Mesenchymal stem cell (in vitro differentiated cells and primary cell): ENCODE measurements at regions not wholly inside any gene's neighbourhood (a gene's known extent, or its start where the extent isn't known, plus 50 kb on each side); places are given as distances from the start of the nearest gene placed in this dataset.

Source experiments
- DNase-seq: peaks from one replicate; pipeline ENCODE4 v3.0.0-alpha.2; 2013
- H2AFZ ChIP-seq: one replicate; pipeline ENCODE4 v1.6.1; 2013; ENCODE audit warnings: low read depth, mild to moderate bottlenecking, control low read depth, inconsistent platforms, low read length, moderate library complexity
- H2AK5ac ChIP-seq: 2 replicates; pipeline ENCODE4 v1.6.1; 2013; ENCODE audit warnings: low read length, moderate library complexity, mild to moderate bottlenecking, inconsistent platforms; ENCODE audit not compliant: severe bottlenecking
- H2BK120ac ChIP-seq: one replicate; pipeline ENCODE4 v1.6.1; 2013; ENCODE audit warnings: low read depth, mild to moderate bottlenecking, inconsistent platforms, low read length, moderate library complexity
- H2BK12ac ChIP-seq, 2 experiments: one replicate each; pipeline ENCODE4 v1.6.1; 2013; ENCODE audit warnings: inconsistent platforms in 2 of 2, low read length in 2 of 2, mild to moderate bottlenecking in 2 of 2, moderate library complexity in 2 of 2, control low read depth in 1 of 2
- H2BK15ac ChIP-seq: one replicate; pipeline ENCODE4 v1.6.1; 2013; ENCODE audit warnings: mild to moderate bottlenecking, low read depth, inconsistent platforms; ENCODE audit not compliant: poor library complexity, severe bottlenecking
- H2BK5ac ChIP-seq: 2 replicates; pipeline ENCODE4 v1.6.1; 2013; ENCODE audit warnings: low read depth, mild to moderate bottlenecking, low read length, control low read depth, inconsistent platforms; ENCODE audit not compliant: poor library complexity, severe bottlenecking
- H3K14ac ChIP-seq, 2 experiments: one replicate each; pipeline ENCODE4 v1.6.1; 2013; ENCODE audit warnings: inconsistent platforms in 2 of 2, low read length in 2 of 2, control low read depth in 1 of 2, mild to moderate bottlenecking in 1 of 2, moderate library complexity in 1 of 2
- H3K18ac ChIP-seq, 2 experiments: one replicate each; pipeline ENCODE4 v1.6.1; 2013; ENCODE audit warnings: inconsistent platforms in 2 of 2, low read length in 2 of 2, control low read depth in 1 of 2, low read depth in 1 of 2, mild to moderate bottlenecking in 1 of 2
- H3K23ac ChIP-seq, 2 experiments: one replicate each; pipeline ENCODE4 v1.6.1; 2013; ENCODE audit warnings: inconsistent platforms in 2 of 2, low read length in 2 of 2, mild to moderate bottlenecking in 2 of 2, moderate library complexity in 2 of 2, control low read depth in 1 of 2
- H3K27ac ChIP-seq: 2 replicates; pipeline ENCODE4 v1.5.1; 2013; ENCODE audit warnings: mild to moderate bottlenecking, moderate library complexity, low read length, control low read depth, inconsistent platforms; ENCODE audit not compliant: poor library complexity, severe bottlenecking
- H3K27me3 ChIP-seq, 2 experiments: 2 replicates each; pipeline versions ENCODE4 v1.6.1 to v1.7.0; 2013; ENCODE audit warnings: low read length in 2 of 2, mild to moderate bottlenecking in 2 of 2, moderate library complexity in 2 of 2, control low read depth in 1 of 2, inconsistent platforms in 1 of 2; ENCODE audit not compliant: control insufficient read depth in 1 of 2, insufficient read depth in 1 of 2
- H3K36me3 ChIP-seq, 2 experiments: 2 replicates each; pipeline versions ENCODE4 v1.6.1 to v1.7.0; 2013; ENCODE audit warnings: low read length in 2 of 2, control low read depth in 1 of 2, inconsistent platforms in 1 of 2, low read depth in 1 of 2, mild to moderate bottlenecking in 1 of 2; ENCODE audit not compliant: insufficient read depth in 2 of 2, control insufficient read depth in 1 of 2
- H3K4ac ChIP-seq, 2 experiments: one replicate each; pipeline ENCODE4 v1.6.1; 2013; ENCODE audit warnings: inconsistent platforms in 2 of 2, low read length in 2 of 2, mild to moderate bottlenecking in 2 of 2, moderate library complexity in 2 of 2, control low read depth in 1 of 2, low read depth in 1 of 2
- H3K4me1 ChIP-seq: 2 replicates; pipeline ENCODE4 v1.6.1; 2013; ENCODE audit warnings: low read depth, low read length, control low read depth; ENCODE audit not compliant: control insufficient read depth, insufficient read depth
- H3K4me2 ChIP-seq: 2 replicates; pipeline ENCODE4 v1.6.1; 2013; ENCODE audit warnings: low read length, mild to moderate bottlenecking, inconsistent platforms; ENCODE audit not compliant: poor library complexity, severe bottlenecking
- H3K4me3 ChIP-seq, 2 experiments: 2 replicates each; pipeline versions ENCODE4 v1.5.1 to v1.7.0; 2013; ENCODE audit warnings: low read length in 2 of 2, mild to moderate bottlenecking in 2 of 2, control low read depth in 1 of 2, low read depth in 1 of 2; ENCODE audit not compliant: insufficient read depth in 1 of 2
- H3K79me1 ChIP-seq: replicated peaks from 2 replicates; pipeline ENCODE4 v1.6.1; 2013; ENCODE audit warnings: mild to moderate bottlenecking, control low read depth, low read length, inconsistent platforms; ENCODE audit not compliant: poor library complexity, severe bottlenecking
- H3K9ac ChIP-seq: 2 replicates; pipeline ENCODE4 v1.7.0; 2013; ENCODE audit warnings: mild to moderate bottlenecking, low read length, moderate library complexity
- H3K9me3 ChIP-seq: 2 replicates; pipeline ENCODE4 v1.7.0; 2013; ENCODE audit warnings: mild to moderate bottlenecking, low read length; ENCODE audit not compliant: control insufficient read depth
- H4K8ac ChIP-seq: one replicate; pipeline ENCODE4 v1.6.1; 2013; ENCODE audit warnings: inconsistent platforms, mild to moderate bottlenecking, low read length, moderate library complexity
- H4K91ac ChIP-seq: one replicate; pipeline ENCODE4 v1.6.1; 2013; ENCODE audit warnings: mild to moderate bottlenecking, low read length, inconsistent platforms
- WGBS: methylation state at CpG from one replicate; pipeline ENCODE4 v1.1.7; 2013; ENCODE audit warnings: mixed read lengths; 5-methylcytosine and 5-hydroxymethylcytosine counted together

DNA sequence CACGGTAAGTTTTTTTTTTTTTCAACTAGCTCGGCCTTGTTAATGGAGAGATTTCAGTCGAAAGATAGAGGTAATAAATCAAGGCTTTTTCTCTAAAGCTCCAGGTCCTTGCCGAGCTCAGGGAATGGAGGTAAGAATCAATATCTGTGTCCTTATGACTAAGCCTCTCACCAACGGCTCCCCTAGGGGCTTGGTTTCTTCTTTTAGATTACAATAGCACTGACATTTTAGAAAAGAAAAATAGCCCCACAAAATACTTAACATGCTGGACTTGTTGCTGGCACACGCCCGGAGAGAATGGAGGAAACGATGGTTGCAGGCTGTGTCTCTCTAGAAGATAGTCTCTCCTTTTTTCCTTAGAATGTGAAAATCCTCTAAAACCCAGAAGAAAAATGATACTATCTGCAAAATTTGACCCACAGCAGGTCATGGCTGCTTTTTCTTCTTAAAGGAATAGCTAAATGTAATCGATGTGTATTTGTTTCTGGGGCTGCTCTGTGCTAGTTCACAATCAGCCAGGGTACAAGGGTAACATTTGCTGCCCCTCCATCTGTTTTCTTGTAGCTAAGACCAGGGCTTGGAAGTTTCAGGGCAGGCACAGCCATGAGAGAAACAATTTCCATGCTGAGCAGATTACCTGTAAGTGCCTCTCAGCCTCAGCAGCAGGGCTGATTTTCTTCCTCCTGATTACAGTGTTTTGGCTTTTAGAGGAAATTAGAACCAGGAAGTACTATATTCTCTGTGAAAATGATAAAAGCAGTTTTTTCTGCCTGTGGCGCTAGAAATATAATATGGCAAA lies 86.2 kb upstream of the GNG12 start:
- no peaks in the 10 kb centered on the region for H3K79me1 ChIP-seq
- H4K91ac ChIP-seq = no peak overlapping the region
- H3K9me3 ChIP-seq = no peaks in the 10 kb centered on the region
- no peak overlapping the region for H3K23ac ChIP-seq
- no peaks in the 10 kb centered on the region for H3K36me3 ChIP-seq
- no peak overlapping the region for H2AFZ ChIP-seq
- no peak for DNase-seq
- no peak overlapping the region for H2BK120ac ChIP-seq
- no peak overlapping the region for H2AK5ac ChIP-seq
- no peak overlapping the region for H3K4me3 ChIP-seq
- H3K14ac ChIP-seq = no peak overlapping the region
- no peak overlapping the region for H2BK5ac ChIP-seq
- H3K4me2 ChIP-seq = no peak overlapping the region
- no peak overlapping the region for H4K8ac ChIP-seq
- no peaks in the 10 kb centered on the region for H3K4me1 ChIP-seq
- no peaks in the 10 kb centered on the region for H3K27me3 ChIP-seq
- H3K4ac ChIP-seq = no peak overlapping the region
- no peak overlapping the region for H3K27ac ChIP-seq
- WGBS = 93% methylated on average over 7 of the region's 10 CpGs
- no peak overlapping the region for H3K18ac ChIP-seq
- no peak overlapping the region for H2BK12ac ChIP-seq
- H3K9ac ChIP-seq = no peak overlapping the region
- no peak overlapping the region for H2BK15ac ChIP-seq

- Histone ChIP-seq H2BK5ac (no peak overlapping the region), H3K36me3 (no peaks in the 10 kb centered on the region)
- WGBS = 94% methylated on average over 1 of the region's 2 CpGs
Measured at GRCh38 chr1:67918067-67918466, 84.8 kb upstream of the GNG12 start.

DNA sequence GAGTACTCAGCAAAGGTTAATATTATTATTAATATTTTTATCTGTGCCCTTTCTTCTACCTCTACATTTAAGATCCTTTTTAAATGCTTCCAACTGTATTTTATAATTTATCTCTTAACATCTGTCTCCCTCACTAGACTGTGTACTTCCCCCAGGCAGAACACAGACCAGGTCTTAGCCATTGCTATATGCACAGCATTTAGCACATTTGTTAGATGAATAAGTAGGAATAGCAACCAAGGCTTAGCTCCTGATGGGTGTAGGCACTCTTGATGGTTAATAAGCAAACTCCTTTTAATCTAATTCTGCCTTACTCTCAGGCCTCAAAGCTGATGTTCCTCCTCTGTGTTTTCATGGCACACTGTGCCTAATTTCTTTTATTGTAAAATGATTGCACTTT lies 83.7 kb upstream of the GNG12 start:
- no peak overlapping the region for H2AFZ ChIP-seq
- no peaks in the 10 kb centered on the region for H3K79me1 ChIP-seq
- no peak overlapping the region for H3K23ac ChIP-seq
- H4K91ac ChIP-seq = no peak overlapping the region
- no peak overlapping the region for H3K14ac ChIP-seq
- H2BK15ac ChIP-seq = no peak overlapping the region
- no peaks in the 10 kb centered on the region for H3K4me1 ChIP-seq
- no peak overlapping the region for H3K4me2 ChIP-seq
- no peaks in the 10 kb centered on the region for H3K9me3 ChIP-seq
- no peak overlapping the region for H2BK12ac ChIP-seq
- no peaks in the 10 kb centered on the region for H3K27me3 ChIP-seq
- no peak overlapping the region for H3K4me3 ChIP-seq
- no peak overlapping the region for H3K9ac ChIP-seq
- no peak overlapping the region for H3K18ac ChIP-seq
- no peak overlapping the region for H4K8ac ChIP-seq
- H2BK5ac ChIP-seq = no peak overlapping the region
- H2AK5ac ChIP-seq = no peak overlapping the region
- H3K4ac ChIP-seq = no peak overlapping the region
- H3K27ac ChIP-seq = no peak overlapping the region
- no peaks in the 10 kb centered on the region for H3K36me3 ChIP-seq
- H2BK120ac ChIP-seq = no peak overlapping the region
- DNase-seq = no peak

More at GRCh38 chr1:67918067-67918466, 84.8 kb upstream of the GNG12 start:
- H3K4me3 ChIP-seq = no peak overlapping the region
- H3K79me1 ChIP-seq = no peaks in the 10 kb centered on the region
- H3K4me2 ChIP-seq = no peak overlapping the region
- H2AFZ ChIP-seq = no peak overlapping the region
- H3K18ac ChIP-seq = no peak overlapping the region
- no peak overlapping the region for H3K14ac ChIP-seq
- no peak overlapping the region for H2BK120ac ChIP-seq
- no peaks in the 10 kb centered on the region for H3K27me3 ChIP-seq
- DNase-seq = no peak
- no peak overlapping the region for H2AK5ac ChIP-seq
- no peaks in the 10 kb centered on the region for H3K9me3 ChIP-seq
- H3K23ac ChIP-seq = no peak overlapping the region
- H2BK12ac ChIP-seq = no peak overlapping the region
- H4K8ac ChIP-seq = no peak overlapping the region
- H3K4ac ChIP-seq = no peak overlapping the region
- no peak overlapping the region for H4K91ac ChIP-seq
- no peak overlapping the region for H3K27ac ChIP-seq
- no peak overlapping the region for H3K9ac ChIP-seq
- no peaks in the 10 kb centered on the region for H3K4me1 ChIP-seq
- H2BK15ac ChIP-seq = no peak overlapping the region

DNA sequence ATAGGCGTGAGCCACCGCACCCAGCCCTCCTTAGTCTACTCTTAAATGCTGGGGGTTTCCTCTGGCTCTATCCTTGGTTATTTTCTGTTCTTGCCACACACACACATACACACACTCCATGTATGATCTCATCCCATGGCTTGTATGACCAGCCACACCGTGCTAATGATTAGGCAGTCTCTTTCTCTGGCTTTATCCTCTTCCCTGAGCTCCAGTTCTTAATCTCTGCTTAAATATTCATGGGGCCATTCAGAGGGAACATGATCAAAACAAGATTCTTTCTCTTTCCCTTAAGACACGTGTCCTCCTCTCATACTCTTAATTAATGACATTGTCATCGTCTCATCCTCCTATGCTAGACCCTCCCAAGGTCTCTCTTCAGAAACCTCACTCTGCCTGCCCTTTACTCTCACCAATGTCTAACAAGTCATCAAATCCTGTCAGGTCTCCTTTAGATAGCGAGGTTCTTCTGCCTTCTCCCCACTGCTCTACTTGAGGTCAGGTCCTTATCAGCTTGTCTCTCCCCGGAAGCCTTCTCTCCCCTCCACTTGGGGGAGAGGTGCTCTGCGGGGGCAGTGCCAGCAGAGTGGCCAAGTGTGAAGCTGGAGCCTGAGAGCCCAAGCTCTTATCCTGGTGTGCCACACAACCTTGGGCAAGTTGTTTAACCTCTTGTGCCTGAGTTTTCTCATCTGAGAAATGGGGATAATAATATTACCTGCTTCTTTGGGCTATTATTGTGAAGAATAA lies 83.0 kb upstream of the GNG12 start:
- no peak overlapping the region for H3K4me3 ChIP-seq
- H3K18ac ChIP-seq = no peak overlapping the region
- DNase-seq = no peak
- no peak overlapping the region for H2BK12ac ChIP-seq
- H2AFZ ChIP-seq = no peak overlapping the region
- H3K4me2 ChIP-seq = no peak overlapping the region
- no peaks in the 10 kb centered on the region for H3K27me3 ChIP-seq
- no peaks in the 10 kb centered on the region for H3K9me3 ChIP-seq
- H3K27ac ChIP-seq = no peak overlapping the region
- no peak overlapping the region for H2BK15ac ChIP-seq
- H2BK5ac ChIP-seq = no peak overlapping the region
- H3K4me1 ChIP-seq = no peaks in the 10 kb centered on the region
- no peak overlapping the region for H3K9ac ChIP-seq
- no peak overlapping the region for H3K14ac ChIP-seq
- 91% methylated on average over 8 of the region's 8 CpGs for WGBS
- H4K8ac ChIP-seq = no peak overlapping the region
- no peak overlapping the region for H2BK120ac ChIP-seq
- no peak overlapping the region for H3K4ac ChIP-seq
- H4K91ac ChIP-seq = no peak overlapping the region
- H3K79me1 ChIP-seq = no peaks in the 10 kb centered on the region
- H2AK5ac ChIP-seq = no peak overlapping the region
- no peak overlapping the region for H3K23ac ChIP-seq
- no peaks in the 10 kb centered on the region for H3K36me3 ChIP-seq
